Neural cell (in vitro differentiated cells): ENCODE measurements at regions not wholly inside any gene's neighbourhood (a gene's known extent, or its start where the extent isn't known, plus 50 kb on each side); places are given as distances from the start of the nearest gene placed in this dataset.

Source experiments
- H2AFZ ChIP-seq: fragments of 200-600, 300-800 bp; sonication (generic), shearing (Covaris generic); 2 replicates; pipeline ENCODE4 v1.6.0; 2014; ENCODE audit warnings: low read depth, mild to moderate bottlenecking, antibody characterized with exemption, low read length, moderate library complexity
- H3F3A ChIP-seq: fragments of 200-600 bp; shearing (Covaris generic); 2 replicates; pipeline ENCODE4 v1.6.1; 2016; ENCODE audit warnings: mild to moderate bottlenecking, moderate library complexity, mixed read lengths, antibody characterized with exemption, low read length; ENCODE audit not compliant: insufficient read depth, poor library complexity, severe bottlenecking
- H3K27ac ChIP-seq: fragments of 200-600, 300-800 bp; sonication (generic), shearing (Covaris generic); 2 replicates; pipeline ENCODE4 v1.5.1; 2014; ENCODE audit warnings: mild to moderate bottlenecking, low read length, moderate library complexity
- H3K27me3 ChIP-seq: fragments of 300-800, 200-600 bp; sonication (generic), shearing (Covaris generic); 2 replicates; pipeline ENCODE4 v1.6.0; 2014; ENCODE audit warnings: mild to moderate bottlenecking, low read depth, low read length, moderate library complexity; ENCODE audit not compliant: insufficient read depth
- H3K36me3 ChIP-seq: fragments of 300-800, 200-600 bp; sonication (generic), shearing (Covaris generic); 2 replicates; pipeline ENCODE4 v1.5.1; 2014; ENCODE audit warnings: mild to moderate bottlenecking, antibody characterized with exemption, low read length, moderate library complexity; ENCODE audit not compliant: insufficient read depth
- H3K4me2 ChIP-seq: fragments of 300-800, 200-600 bp; sonication (generic), shearing (Covaris generic); 2 replicates; pipeline ENCODE4 v1.6.0; 2014; ENCODE audit warnings: mild to moderate bottlenecking, low read length
- H3K4me3 ChIP-seq: fragments of 300-800, 200-600 bp; sonication (generic), shearing (Covaris generic); 2 replicates; pipeline ENCODE4 v1.5.1; 2014; ENCODE audit warnings: mild to moderate bottlenecking, low read length, moderate library complexity
- H3K79me2 ChIP-seq: fragments of 200-600 bp; shearing (Covaris generic); replicated peaks from 2 replicates; pipeline ENCODE4 v1.6.0; 2014; ENCODE audit warnings: mild to moderate bottlenecking, low read length, moderate library complexity; ENCODE audit not compliant: insufficient read depth
- H3K9ac ChIP-seq: fragments of 300-800, 200-600 bp; sonication (generic), shearing (Covaris generic); 2 replicates; pipeline ENCODE4 v1.6.1; 2016; ENCODE audit warnings: mild to moderate bottlenecking, low read length, mixed read lengths
- H3K9me2 ChIP-seq: fragments of 200-600 bp; shearing (Covaris generic); 2 replicates; pipeline ENCODE4 v1.6.1; 2016; ENCODE audit warnings: mild to moderate bottlenecking, low read length, mixed read lengths; ENCODE audit not compliant: insufficient read depth
- H3K9me3 ChIP-seq: fragments of 200-600, 300-800 bp; sonication (generic), shearing (Covaris generic); 2 replicates; pipeline ENCODE4 v1.6.1; 2016; ENCODE audit warnings: mild to moderate bottlenecking, mixed run types, low read length, moderate library complexity, mixed read lengths
- H4K20me1 ChIP-seq: fragments of 200-600 bp; shearing (Covaris generic); 2 replicates; pipeline ENCODE4 v1.6.1; 2016; ENCODE audit warnings: mild to moderate bottlenecking, mixed run types; ENCODE audit not compliant: insufficient read depth
- CTCF ChIP-seq: fragments of 450-650 bp; IDR thresholded peaks from 2 replicates; pipeline ENCODE4 v1.5.1; 2014; ENCODE audit warnings: antibody characterized with exemption, mild to moderate bottlenecking, moderate library complexity; ENCODE audit not compliant: poor library complexity, severe bottlenecking
- EP300 ChIP-seq: fragments of 450-650 bp; conservative IDR thresholded peaks from 2 replicates; pipeline ENCODE4 v1.6.1; 2014; ENCODE audit warnings: antibody characterized with exemption, mild to moderate bottlenecking, moderate library complexity; ENCODE audit not compliant: poor library complexity, severe bottlenecking
- EZH2 ChIP-seq: fragments of 200-600, 300-800 bp; shearing (Covaris generic), sonication (generic); IDR thresholded peaks from 2 replicates; pipeline ENCODE4 v1.6.1; 2014; ENCODE audit warnings: antibody characterized with exemption, low read length, borderline replicate concordance, mild to moderate bottlenecking; ENCODE audit not compliant: insufficient read depth, poor library complexity, severe bottlenecking
- MXI1 ChIP-seq: fragments of 450-650 bp; conservative IDR thresholded peaks from 2 replicates; pipeline ENCODE4 v1.6.1; 2014; ENCODE audit warnings: antibody characterized with exemption, mild to moderate bottlenecking; ENCODE audit not compliant: poor library complexity, severe bottlenecking
- POLR2AphosphoS5 ChIP-seq: IDR thresholded peaks from 2 replicates; pipeline ENCODE4 v1.6.1; 2012
- RAD21 ChIP-seq: fragments of 450-650 bp; conservative IDR thresholded peaks from 2 replicates; pipeline ENCODE4 v1.6.1; 2014; ENCODE audit warnings: antibody characterized with exemption, mild to moderate bottlenecking, moderate library complexity
- REST ChIP-seq: IDR thresholded peaks from 2 replicates; pipeline ENCODE4 v1.6.1; 2012; ENCODE audit warnings: borderline replicate concordance
- SMC3 ChIP-seq: fragments of 450-650 bp; conservative IDR thresholded peaks from 2 replicates; pipeline ENCODE4 v1.6.1; 2014; ENCODE audit warnings: antibody characterized with exemption, mild to moderate bottlenecking, moderate library complexity; ENCODE audit not compliant: poor library complexity
- TAF1 ChIP-seq: IDR thresholded peaks from 2 replicates; pipeline ENCODE4 v1.6.1; 2012; ENCODE audit warnings: low read depth

- Histone ChIP-seq H4K20me1 (no peaks in the 10 kb centered on the region), H3K27me3 (no peaks in the 10 kb centered on the region), H3K36me3 (no peaks in the 10 kb centered on the region), H3K9ac (no peak overlapping the region), H3K27ac (no peak overlapping the region), H3K9me2 (no peaks in the 10 kb centered on the region), H2AFZ (no peak overlapping the region), H3K79me2 (no peaks in the 10 kb centered on the region), H3K9me3 (no peaks in the 10 kb centered on the region), H3K4me2 (no peak overlapping the region), H3K4me3 (no peak overlapping the region), H3F3A (no peaks in the 10 kb centered on the region)
- no peak for TF ChIP-seq RAD21
- no peak for TF ChIP-seq EZH2
- no peak for TF ChIP-seq POLR2AphosphoS5
- no peak for TF ChIP-seq EP300
- no peak for TF ChIP-seq SMC3
- no peak for TF ChIP-seq TAF1
- no peak for TF ChIP-seq REST
- TF ChIP-seq CTCF, result no peak
- no peak for TF ChIP-seq MXI1
These were observed 232.8 kb downstream of the CHRM3 start for GRCh38 chr1:239619190-239619589.

- no peak overlapping the region for H3K4me3 ChIP-seq
- H3K9me2 ChIP-seq, result no peaks in the 10 kb centered on the region
- no peaks in the 10 kb centered on the region for H3F3A ChIP-seq
- no peak overlapping the region for H3K4me2 ChIP-seq
- no peaks in the 10 kb centered on the region for H4K20me1 ChIP-seq
- no peaks in the 10 kb centered on the region for H3K27me3 ChIP-seq
- no peak overlapping the region for H3K9ac ChIP-seq
- no peak overlapping the region for H3K27ac ChIP-seq
- H2AFZ ChIP-seq, result no peak overlapping the region
- TF ChIP-seq CTCF, result no peak
- TF ChIP-seq EP300, result no peak
- TF ChIP-seq REST, result no peak
- no peak for TF ChIP-seq POLR2AphosphoS5
- H3K36me3 ChIP-seq, result no peaks in the 10 kb centered on the region
- no peaks in the 10 kb centered on the region for H3K79me2 ChIP-seq
- H3K9me3 ChIP-seq, result no peaks in the 10 kb centered on the region
These were observed 244.4 kb downstream of the CHRM3 start for GRCh38 chr1:239630767-239631166.
